ENCODE measurements at regions not wholly inside any gene's neighbourhood (a gene's known extent, or its start where the extent isn't known, plus 50 kb on each side); places are given as distances from the start of the nearest gene placed in this dataset.

GRCh38 chr14:84490081-84490480, 1039.9 kb upstream of the FLRT2 start:
- no peak for TF ChIP-seq CTCF (IDR thresholded peaks at IDR 0.05)
- TF ChIP-seq POLR2A (IDR thresholded peaks at IDR 0.05) = no peak
- no peak for TF ChIP-seq POLR2AphosphoS5 (IDR thresholded peaks at IDR 0.05; ENCODE audit: insufficient read depth in 1 of 2, low read depth in 1 of 2)

Data from vagina (tissue), 2 donors.